Epithelial cell of proximal tubule (primary cell): ENCODE measurements at regions not wholly inside any gene's neighbourhood (a gene's known extent, or its start where the extent isn't known, plus 50 kb on each side); places are given as distances from the start of the nearest gene placed in this dataset.
A peak's percentile ranks its signal among the peaks of the same experiment; 100 is the strongest.

ENCODE experiments used
- DNase-seq: peaks from one replicate; pipeline ENCODE4 v3.0.0-alpha.2; 2011; ENCODE audit warnings: low read depth
- H3K4me3 ChIP-seq: 2 replicates; pipeline ENCODE4 v1.5.1; 2011; ENCODE audit warnings: low read depth, mild to moderate bottlenecking, low read length
- TF ChIP-seq, protein P1 (sequence below): conservative IDR thresholded peaks from 2 replicates; pipeline ENCODE4 v1.5.1; 2012; ENCODE audit warnings: low read depth, mild to moderate bottlenecking, low read length

DNA sequence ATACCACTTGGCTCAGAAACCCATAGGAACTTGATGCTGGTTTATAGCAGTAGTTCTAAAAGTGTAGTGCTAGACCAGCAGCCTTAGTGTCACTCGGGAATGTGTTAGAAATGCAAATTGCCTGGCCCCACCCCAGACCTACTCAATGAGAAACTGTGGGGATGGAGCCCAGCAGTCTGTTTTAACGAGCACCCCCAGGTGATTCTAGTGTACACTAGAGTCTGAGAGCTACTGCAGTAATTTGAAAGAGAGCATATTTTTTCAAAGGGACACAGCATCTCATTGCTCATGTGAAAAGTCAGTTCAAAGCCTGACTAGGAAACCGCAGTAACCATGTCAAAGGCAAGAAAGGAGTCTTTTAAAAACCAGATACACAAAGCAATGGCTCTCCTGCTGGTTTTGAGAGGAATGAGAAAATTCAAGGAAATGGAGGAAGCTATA is 313.4 kb downstream of the SQOR start:
- H3K4me3 ChIP-seq = no peak overlapping the region
- no peak for DNase-seq
- TF ChIP-seq, protein P1, sequence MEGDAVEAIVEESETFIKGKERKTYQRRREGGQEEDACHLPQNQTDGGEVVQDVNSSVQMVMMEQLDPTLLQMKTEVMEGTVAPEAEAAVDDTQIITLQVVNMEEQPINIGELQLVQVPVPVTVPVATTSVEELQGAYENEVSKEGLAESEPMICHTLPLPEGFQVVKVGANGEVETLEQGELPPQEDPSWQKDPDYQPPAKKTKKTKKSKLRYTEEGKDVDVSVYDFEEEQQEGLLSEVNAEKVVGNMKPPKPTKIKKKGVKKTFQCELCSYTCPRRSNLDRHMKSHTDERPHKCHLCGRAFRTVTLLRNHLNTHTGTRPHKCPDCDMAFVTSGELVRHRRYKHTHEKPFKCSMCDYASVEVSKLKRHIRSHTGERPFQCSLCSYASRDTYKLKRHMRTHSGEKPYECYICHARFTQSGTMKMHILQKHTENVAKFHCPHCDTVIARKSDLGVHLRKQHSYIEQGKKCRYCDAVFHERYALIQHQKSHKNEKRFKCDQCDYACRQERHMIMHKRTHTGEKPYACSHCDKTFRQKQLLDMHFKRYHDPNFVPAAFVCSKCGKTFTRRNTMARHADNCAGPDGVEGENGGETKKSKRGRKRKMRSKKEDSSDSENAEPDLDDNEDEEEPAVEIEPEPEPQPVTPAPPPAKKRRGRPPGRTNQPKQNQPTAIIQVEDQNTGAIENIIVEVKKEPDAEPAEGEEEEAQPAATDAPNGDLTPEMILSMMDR = no peak

DNA sequence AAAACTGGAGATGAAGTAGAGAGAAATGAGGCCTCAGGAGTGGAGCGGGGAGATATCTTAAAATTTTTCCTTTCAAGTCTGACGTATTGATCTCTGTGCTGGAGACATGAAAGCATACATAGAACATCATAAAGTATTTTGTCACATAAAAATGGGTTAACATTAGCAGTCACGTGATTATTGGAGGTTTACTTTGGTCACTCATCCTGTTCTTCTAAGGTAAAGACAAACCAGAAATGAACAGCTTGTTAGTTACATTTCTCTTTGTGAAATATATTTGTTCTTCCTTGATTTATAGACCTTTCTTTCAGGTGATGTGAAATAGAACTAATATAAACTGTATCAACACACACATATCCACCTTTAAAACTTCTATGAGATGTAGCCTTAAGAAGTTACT is 324.1 kb downstream of the SQOR start:
- DNase-seq = no peak
- H3K4me3 ChIP-seq = no peak overlapping the region
- TF ChIP-seq, protein P1 = no peak

DNA sequence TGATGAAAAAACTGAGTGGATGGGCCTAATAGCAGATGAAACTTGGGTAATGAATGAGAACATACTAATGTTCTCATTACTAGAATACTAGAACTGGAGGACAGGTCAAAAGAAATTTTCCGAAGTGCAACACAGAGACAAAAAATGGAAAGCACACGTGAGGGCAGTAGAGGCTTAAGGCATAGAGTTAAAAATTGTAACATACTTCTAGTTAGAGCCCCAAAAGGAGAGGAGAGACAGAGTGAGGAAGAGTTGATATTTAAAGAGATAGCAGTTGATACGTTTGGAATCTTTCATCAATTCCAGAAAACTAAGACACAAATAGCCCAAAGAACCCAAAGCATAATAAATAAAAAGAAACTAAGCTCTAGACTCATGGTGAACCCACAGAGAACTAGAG is 327.9 kb downstream of the SQOR start:
- no peak for DNase-seq
- TF ChIP-seq, protein P1 = no peak
- H3K4me3 ChIP-seq = no peak overlapping the region

DNA sequence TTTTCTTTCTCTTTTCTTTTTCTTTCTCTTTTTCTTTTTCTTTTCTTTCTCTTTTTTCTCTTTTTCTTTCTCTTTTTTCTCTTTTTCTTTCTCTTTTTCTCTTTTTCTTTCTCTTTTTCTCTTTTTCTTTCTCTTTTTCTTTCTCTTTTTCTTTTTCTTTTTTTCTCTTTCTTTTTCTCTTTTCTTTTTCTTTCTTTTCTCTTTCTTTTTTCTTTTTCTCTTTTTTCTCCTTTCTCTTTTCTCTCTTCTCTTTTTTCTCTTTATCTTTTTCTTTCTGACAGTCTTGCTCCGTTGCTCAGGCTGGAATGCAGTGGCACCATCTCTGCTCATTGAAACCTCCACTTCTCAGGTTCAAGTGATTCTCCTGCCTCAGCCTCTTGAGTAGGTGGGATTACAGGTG is 335.7 kb downstream of the SQOR start:
- DNase-seq = no peak
- no peak overlapping the region for H3K4me3 ChIP-seq
- TF ChIP-seq, protein P1 = no peak

DNA sequence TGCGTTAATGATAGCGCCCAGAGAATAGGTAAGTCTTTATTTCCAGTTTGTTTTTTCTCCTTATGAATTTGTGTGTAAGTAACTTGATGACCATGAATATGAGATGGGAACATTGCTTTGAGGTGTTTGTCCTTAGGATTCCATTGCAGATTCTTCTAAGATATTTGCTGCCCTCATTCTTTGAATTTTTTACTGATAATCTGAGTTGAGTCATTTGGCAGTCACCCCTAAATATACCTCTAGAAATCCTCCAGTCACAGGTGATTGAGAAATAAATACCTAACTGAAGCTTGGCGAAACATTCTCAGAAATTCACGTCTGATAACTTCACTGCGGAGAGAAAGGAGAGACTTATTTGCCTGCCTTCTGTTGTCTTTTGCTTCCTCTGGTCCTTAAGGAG is 345.5 kb downstream of the SQOR start:
- no peak overlapping the region for H3K4me3 ChIP-seq
- DNase-seq = peak; percentile 27
- TF ChIP-seq, protein P1 = no peak

DNA sequence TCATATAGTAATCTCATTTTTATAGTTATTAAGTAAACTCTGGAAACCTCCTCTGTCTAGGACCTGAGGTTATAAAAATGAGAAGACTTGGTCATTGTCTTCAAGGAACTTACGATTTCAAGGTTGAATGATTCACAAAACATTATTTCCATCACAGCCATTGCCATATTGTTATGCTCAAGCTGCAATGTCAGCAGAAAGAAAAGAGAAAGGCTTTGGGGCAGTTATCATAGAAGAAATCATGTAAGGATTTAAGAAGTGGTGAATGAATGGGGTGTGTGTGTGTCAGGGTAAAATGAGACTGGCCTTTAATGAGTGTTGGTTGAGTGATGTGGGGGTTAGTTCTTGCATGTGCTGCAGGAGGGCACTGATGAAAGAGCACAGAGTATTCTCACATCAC is 346.8 kb downstream of the SQOR start:
- TF ChIP-seq, protein P1 = no peak
- H3K4me3 ChIP-seq = no peak overlapping the region
- no peak for DNase-seq

DNA sequence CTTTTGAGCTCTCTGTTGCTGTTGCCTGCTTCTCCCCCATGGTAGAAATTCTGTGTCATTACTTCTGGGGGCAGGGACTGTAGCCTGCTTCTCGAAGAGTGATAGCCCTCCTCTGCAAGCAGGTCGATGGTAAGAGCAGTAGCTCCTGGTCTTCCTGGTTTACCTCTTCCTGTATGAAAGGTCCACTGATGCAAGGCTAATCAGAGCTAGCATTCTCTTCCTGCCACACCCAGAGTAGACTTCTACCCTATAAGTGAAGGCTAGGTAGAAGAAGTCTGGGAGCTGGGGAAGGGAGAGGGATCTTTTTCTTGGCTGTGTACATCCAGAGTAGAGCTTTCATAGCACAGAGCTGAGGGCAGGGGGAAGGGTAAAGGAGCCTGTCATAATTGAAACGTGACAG is 357.0 kb downstream of the SQOR start:
- no peak for DNase-seq
- TF ChIP-seq, protein P1 = no peak
- no peak overlapping the region for H3K4me3 ChIP-seq
